Kidney glomerular epithelial cell (primary cell): ENCODE measurements at regions not wholly inside any gene's neighbourhood (a gene's known extent, or its start where the extent isn't known, plus 50 kb on each side); places are given as distances from the start of the nearest gene placed in this dataset.
A peak's percentile ranks its signal among the peaks of the same experiment; 100 is the strongest.

Source experiments
- DNase-seq: peaks from one replicate; lab custom pipeline; 2025; lab: John Stamatoyannopoulos, UW

GRCh38 chr10:27599546-27599945 is 95.4 kb downstream of the RAB18 start:
- DNase-seq, result no peak

DNA sequence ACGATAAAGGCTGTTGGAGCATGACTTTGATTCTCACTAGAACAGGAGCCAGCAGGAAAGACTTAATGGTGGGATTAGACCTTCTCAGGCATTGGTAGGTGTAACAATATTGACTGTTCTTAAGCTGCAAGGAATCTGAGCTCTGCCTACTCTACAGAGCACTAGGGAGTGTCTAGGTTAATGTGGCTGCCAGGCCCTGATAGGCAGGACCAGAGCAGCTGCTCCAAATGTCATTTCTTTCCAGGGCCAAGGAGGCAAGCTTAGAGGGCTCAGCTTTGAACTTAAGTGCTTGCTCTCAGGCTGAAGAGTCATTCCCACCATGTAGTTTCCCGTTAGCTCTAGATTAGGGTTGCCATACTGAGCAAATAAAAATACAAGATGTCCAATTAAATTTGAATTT is 96.8 kb downstream of the RAB18 start:
- no peak for DNase-seq

DNA sequence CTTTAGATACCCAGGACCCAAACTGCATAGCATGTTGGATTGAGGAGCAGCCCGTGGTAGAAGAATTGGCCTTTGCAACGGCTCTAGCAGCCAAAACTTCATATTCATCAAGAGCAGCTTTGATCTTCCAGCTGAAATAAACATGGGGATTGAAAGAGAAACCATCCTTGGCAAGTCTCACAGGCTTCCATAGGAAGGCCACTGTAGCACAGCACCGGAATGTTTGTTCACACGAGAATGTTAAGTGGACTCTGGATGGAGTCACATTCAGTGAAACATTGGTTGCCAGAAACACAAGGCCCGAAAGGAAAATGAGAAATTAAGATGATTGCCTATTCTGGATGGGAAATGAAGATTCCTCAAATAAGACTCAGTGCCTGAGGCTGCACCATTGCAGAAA is 97.4 kb downstream of the RAB18 start:
- no peak for DNase-seq

DNA sequence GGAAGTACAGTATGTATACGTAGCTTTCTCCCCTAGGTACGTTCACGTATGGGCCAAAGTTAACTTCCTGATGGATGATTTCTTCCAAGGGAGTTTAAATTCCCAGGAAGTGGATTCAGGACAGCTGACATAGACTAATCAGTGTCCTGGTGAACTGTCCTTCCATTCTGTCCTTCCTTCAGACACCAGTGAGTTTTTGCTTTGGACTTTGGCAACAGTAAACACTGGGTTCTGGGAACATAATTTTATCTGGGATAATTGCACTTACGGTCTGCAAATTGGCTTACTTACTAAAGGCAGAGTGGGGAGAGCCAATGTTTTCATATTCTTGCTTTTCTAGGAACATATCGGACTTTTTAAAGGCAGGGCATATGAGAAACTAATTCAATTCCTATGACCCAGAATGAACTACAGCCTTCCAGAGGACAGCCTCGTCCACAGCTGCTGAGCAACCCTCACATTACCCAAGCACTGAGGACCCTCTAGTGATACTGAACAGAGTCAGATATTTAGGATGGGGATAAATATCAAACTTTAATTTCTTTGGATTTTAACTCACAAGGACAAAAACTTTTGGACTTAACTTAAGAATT is 97.9 kb downstream of the RAB18 start:
- no peak for DNase-seq

- DNase-seq, result no peak
Measured at GRCh38 chr10:27603104-27603503, 99.0 kb downstream of the RAB18 start.

GRCh38 chr10:27605318-27605717 is 101.2 kb downstream of the RAB18 start:
- DNase-seq, result no peak

DNA sequence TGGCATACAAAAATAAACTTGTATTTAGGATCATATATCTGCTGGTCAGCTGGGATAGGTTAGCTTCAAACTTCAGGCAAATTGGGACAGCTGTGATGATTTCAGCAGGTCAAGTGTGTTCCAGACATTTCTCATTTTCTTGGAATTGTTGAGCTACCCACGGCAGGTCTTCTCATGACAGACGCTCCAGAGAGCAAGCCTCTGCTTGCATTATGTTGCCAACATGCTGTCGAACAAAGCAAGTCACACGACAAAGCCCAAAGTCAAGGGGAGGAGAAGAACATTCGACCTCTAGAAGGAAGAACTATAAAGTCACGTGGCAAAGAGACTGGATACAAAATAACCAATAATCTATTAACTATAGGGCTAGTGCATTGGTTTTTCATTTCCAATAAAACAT is 103.5 kb downstream of the RAB18 start:
- DNase-seq, result no peak

DNA sequence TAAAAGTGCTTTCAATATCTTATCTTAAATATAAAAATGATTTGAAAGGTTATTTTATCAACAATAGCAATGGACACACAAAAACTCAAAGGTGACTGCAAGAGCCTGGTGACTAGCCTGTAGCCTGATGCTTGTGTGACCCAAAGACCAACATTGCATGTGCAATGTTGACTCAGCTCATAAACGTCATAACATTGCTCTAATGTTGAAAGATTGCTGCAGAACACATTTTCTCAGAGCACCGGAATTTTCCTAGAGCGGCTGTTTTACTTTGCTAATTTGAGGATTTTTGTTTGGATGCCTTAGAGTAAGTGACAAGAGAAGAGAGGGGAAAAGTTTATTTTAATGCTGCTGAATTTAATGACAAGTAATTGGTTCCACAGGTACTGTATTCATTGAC is 107.1 kb downstream of the RAB18 start:
- DNase-seq, result no peak

DNA sequence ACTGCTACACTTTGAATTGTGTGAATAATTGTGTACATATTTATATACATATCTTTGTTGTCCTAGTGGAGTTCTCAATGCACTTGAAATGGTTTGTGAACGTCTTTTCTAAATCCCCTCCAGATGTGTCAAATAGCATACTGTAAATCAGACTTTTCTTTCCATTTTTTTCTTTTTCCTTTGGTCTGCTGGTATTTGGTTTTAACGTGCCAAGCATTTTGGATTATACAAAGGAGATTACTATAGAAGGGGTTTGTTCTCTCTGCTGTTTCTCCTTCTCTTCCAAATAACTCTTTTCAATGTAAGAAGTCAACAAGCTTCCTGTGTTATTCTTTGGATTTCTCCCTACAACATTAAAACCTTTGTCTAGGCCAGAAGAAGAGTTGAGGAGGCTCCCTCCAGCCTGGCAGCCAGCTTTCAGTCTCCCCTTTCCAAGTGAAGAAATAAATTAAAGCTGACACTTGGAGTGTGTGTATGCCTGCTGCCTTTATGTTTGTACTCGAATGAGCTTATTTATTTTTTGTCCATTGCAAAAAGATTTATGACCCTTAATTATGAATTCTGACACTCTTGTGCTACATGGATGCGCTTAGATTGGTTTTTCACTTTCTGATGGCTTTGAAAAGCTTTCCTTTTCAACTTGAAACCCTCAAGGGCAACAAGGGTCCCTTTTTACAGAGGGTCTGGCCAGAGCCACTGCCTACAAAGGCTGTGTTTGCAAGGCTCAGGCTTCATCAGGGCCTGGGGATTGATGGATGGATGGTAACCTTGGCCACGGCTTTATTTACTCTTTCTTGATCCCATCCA is 107.8 kb downstream of the RAB18 start:
- DNase-seq, result no peak

DNA sequence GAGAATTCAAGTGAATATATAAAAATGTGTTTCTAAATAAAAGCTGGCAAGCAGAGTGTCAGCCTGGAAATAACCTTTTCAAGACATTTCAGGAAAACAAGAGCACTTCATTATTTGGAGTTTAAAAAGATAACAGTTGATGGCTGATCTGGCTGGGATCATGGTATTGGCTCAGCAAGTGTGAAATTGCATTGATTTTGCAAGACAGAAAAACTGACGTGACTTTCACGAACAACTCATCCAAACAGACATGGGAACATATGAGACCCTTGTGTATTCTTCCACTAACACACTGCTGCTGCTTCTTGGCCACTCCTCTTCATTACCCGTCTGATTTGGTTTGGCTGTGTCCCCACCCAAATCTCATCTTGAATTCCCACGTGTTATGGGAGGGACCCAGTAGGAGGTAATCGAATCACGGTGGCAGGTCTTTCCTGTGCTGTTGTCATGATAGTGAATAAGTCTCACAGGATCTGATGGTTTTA is 108.5 kb downstream of the RAB18 start:
- DNase-seq, result no peak

DNA sequence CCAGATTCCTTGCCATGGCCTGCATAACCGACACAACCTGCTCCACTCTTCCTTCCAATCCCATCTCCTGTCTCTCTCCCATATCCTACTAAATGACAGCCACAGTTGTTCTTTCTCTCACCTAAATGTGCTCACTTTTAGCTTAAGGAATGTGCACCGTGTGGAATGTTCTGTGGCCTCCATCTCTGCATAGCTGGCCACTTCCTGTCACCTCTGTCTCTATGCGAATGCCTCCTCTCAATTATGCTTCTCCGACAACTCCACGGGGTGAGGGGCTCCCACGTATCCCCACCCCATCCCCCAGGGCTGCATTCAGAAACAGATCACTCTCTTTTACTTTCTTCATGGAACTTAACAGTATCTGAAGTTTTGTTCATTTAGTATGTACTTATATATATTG is 110.7 kb downstream of the RAB18 start:
- DNase-seq, result no peak

DNA sequence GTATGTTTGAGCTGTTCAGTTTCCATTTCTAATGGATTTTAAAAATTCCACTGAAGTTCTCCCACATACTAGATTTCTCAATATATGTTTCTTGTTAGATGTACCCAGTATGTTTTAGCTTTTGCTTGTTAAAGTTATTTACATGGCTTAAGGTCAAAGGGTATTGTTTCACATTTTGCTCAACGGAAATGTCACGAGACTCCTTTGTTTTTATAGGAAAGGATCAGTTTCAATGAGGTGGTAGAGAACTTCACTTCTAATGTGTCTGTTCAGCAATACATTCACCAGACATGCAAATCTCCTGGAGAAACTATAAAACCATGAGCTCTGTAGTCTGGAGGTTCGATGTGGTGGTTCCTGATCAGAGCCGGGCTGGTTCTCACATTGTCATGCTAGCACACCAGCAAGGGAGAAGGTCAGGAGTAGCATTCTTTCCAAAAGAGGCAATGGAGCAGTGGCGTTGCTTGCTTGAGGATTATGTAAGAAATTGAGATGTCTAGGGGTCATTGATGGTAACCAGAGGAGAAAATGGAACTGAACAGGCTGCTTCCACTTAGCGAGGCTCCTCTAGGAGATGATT is 114.0 kb downstream of the RAB18 start:
- no peak for DNase-seq

DNA sequence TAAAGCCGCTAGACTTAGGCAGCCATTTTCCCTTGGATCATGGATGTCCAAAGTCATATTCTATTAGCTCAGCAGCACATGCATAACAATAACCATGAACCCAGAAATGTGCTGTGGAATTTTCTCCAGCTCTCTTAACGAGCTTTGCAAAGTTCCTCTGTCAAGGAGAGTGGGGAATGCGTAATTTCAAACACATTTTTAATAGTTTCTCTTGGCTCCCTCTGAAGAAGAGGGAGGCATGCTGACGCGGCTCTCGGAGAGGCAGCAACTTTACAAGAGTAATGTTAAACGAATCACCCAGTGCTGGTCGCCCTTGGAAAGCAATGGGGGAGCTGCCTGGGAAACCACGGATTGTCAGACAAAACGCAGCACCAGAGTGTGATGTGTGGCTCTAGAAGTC is 114.8 kb downstream of the RAB18 start:
- DNase-seq, result no peak

DNA sequence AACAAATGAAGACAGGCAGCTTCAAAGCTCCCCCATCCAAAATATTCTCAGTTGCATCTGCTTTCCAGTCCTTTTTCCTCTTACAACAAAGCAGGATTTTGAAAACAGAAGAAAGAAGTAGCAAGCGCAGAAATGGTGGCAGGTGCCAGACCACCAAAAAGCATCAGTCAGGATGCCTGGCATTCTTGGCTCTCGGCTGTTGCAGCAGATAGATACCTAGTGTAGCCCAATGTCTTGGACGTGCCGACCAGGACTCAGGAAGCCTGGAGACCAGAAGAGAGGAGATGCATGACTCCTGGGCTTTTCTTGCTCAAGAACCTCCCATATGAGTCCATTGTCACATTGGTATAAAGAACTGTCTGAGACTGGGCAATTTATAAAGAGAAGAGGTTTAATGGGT is 115.2 kb downstream of the RAB18 start:
- DNase-seq, result no peak

GRCh38 chr10:27620430-27621397 is 116.6 kb downstream of the RAB18 start:
- peak; percentile 84 for DNase-seq

- no peak for DNase-seq
Measured at GRCh38 chr10:27621461-27621860, 117.4 kb downstream of the RAB18 start.

GRCh38 chr10:27622596-27622995 is 118.5 kb downstream of the RAB18 start:
- DNase-seq, result no peak
